NT2/D1 (cell line): ENCODE measurements at regions not wholly inside any gene's neighbourhood (a gene's known extent, or its start where the extent isn't known, plus 50 kb on each side); places are given as distances from the start of the nearest gene placed in this dataset.
A peak's percentile ranks its signal among the peaks of the same experiment; 100 is the strongest.

Experiments
- DNase-seq: peaks from one replicate; pipeline ENCODE4 v3.0.0-alpha.2; 2011; ENCODE audit warnings: low read depth, low spot score
- H3K27me3 ChIP-seq: 2 replicates; pipeline ENCODE4 v1.6.0; 2011; ENCODE audit warnings: mild to moderate bottlenecking; ENCODE audit not compliant: insufficient read length, insufficient read depth
- H3K36me3 ChIP-seq: 2 replicates; pipeline ENCODE4 v1.6.1; 2011; ENCODE audit warnings: mild to moderate bottlenecking, low read length, mixed read lengths; ENCODE audit not compliant: insufficient read depth, insufficient read length
- H3K4me1 ChIP-seq: 2 replicates; pipeline ENCODE4 v1.5.1; 2011; ENCODE audit not compliant: insufficient read depth, insufficient read length
- H3K4me3 ChIP-seq: 2 replicates; pipeline ENCODE4 v1.5.1; 2011; ENCODE audit warnings: low read depth; ENCODE audit not compliant: insufficient read length
- H3K9ac ChIP-seq: 2 replicates; pipeline ENCODE4 v1.6.0; 2011; ENCODE audit warnings: low read depth; ENCODE audit not compliant: insufficient read length
- H3K9me3 ChIP-seq: 2 replicates; pipeline ENCODE4 v1.5.1; 2011; ENCODE audit warnings: mild to moderate bottlenecking, low read length; ENCODE audit not compliant: insufficient read depth
- SUZ12 ChIP-seq: IDR thresholded peaks from 2 replicates; pipeline ENCODE4 v1.6.1; 2011; ENCODE audit not compliant: insufficient read length, insufficient read depth; ENCODE audit errors: extremely low read depth
- YY1 ChIP-seq: IDR thresholded peaks from 2 replicates; pipeline ENCODE4 v1.6.1; 2011; ENCODE audit not compliant: insufficient read length, insufficient read depth
- ZNF274 ChIP-seq: IDR thresholded peaks from 2 replicates; pipeline ENCODE4 v1.6.1; 2011; ENCODE audit warnings: mild to moderate bottlenecking, low read depth, low read length

DNA sequence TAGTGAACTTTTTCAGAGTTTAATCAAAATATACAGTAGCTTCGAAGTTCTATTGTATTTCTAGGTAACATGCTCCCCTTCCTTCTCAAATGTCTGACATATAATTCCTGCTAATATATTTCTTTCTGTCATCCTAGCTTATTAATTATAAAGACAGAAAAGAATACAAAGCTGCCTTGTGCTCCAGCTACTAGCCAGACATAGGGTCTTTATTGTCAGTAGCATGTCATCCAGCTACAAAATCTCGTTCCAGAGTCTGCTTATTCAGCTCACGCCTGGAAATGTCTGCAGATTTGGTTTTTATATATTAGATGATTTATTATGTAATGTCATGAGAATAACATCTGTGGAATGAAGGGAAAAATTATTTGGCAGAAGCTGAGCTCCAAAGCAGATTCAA, 1102.8 kb downstream of the BRINP3 start:
- no peak for TF ChIP-seq SUZ12
- no peak for TF ChIP-seq YY1
- no peak for TF ChIP-seq ZNF274
- Histone ChIP-seq H3K4me3 (no peak overlapping the region), H3K9ac (no peak overlapping the region), H3K4me1 (no peaks in the 10 kb centered on the region), H3K9me3 (no peaks in the 10 kb centered on the region), H3K36me3 (no peaks in the 10 kb centered on the region), H3K27me3 (no peaks in the 10 kb centered on the region)
- no peak for DNase-seq

DNA sequence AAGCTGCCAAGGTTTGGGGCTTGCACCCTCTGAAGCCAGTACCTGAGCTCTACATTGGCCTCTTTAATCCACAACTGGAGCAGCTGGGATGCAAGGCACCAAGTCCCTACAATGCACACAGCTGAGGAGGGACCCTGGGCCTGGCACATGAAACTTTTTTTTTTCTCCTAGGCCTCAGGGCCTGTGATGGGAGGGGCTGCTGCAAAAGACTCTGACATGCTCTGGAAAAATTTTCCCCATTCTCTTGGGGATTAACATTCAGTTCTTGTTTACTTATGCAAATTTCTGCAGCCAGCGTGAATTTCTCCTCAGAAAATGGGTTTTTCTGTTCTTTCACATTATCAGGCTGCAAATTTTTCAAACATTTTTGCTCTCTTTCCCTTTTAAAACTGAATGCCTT, 1072.2 kb downstream of the BRINP3 start:
- H3K4me3 ChIP-seq, result no peak overlapping the region
- TF ChIP-seq YY1, result no peak
- no peak for TF ChIP-seq ZNF274
- no peak for TF ChIP-seq SUZ12
- H3K36me3 ChIP-seq, result no peaks in the 10 kb centered on the region
- H3K27me3 ChIP-seq, result no peaks in the 10 kb centered on the region
- no peak overlapping the region for H3K9ac ChIP-seq
- peaks cover 2% of the 10 kb centered on the region for H3K4me1 ChIP-seq
- H3K9me3 ChIP-seq, result peaks cover 23% of the 10 kb centered on the region; the same call in 1 of the 2 replicates
- DNase-seq, result peak; percentile 35

DNA sequence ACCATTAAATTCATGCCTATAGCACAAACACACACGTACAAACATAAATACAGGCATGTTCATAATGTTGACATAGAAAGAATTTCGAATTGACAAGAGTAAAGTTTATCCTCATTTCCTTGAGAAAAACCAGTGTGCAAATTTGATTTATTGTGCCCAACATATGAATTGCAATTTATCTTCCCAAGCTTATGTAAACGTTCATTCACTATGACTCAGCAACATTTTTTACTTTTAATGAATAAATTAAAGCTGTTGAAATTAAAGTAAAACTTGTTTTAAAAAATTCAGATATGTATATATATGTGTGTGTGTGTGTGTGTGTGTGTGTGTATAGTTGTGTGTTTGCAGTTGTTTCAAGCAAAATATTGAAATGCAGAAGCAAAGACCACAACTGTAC, 1067.9 kb downstream of the BRINP3 start:
- no peak for DNase-seq
- no peak for TF ChIP-seq ZNF274
- TF ChIP-seq SUZ12, result no peak
- TF ChIP-seq YY1, result no peak
- Histone ChIP-seq H3K9ac (no peak overlapping the region), H3K4me1 (peaks cover 2% of the 10 kb centered on the region), H3K4me3 (no peak overlapping the region), H3K36me3 (no peaks in the 10 kb centered on the region), H3K27me3 (no peaks in the 10 kb centered on the region), H3K9me3 (peaks cover 16% of the 10 kb centered on the region; the same call in 1 of the 2 replicates)

DNA sequence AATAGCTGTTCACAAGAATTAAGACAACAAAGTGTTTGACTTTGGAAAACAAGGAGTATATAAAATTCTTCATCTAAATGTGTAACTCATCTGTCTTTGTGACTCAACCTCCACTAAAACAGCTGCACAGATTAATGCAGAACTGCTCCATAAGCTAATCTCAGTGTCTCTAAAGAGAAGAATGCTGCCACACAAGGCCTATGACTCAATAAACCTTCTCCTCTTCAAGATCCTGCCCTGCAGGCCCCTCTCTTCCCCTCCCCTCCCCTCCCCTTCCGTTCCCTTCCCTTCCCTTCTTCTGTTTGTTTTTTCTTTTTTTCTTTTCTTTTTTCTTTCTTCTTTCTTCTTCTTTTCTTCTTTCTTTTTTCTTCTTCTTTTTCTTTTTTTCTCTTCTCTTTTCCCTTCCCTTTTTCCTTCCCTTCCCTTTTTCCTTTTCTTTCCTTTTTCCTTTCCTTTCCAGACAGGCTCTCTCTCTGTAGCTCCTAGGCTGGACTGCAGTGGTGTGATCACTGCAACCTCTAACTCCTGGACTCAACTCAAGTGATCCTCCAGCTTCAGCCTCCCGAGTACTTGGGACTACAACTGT, 1052.8 kb downstream of the BRINP3 start:
- no peak for DNase-seq
- Histone ChIP-seq H3K4me3 (no peak overlapping the region), H3K9ac (no peak overlapping the region), H3K4me1 (no peaks in the 10 kb centered on the region), H3K9me3 (no peaks in the 10 kb centered on the region), H3K27me3 (no peaks in the 10 kb centered on the region), H3K36me3 (no peaks in the 10 kb centered on the region)
- TF ChIP-seq ZNF274 (no peak), YY1 (no peak), SUZ12 (no peak)

DNA sequence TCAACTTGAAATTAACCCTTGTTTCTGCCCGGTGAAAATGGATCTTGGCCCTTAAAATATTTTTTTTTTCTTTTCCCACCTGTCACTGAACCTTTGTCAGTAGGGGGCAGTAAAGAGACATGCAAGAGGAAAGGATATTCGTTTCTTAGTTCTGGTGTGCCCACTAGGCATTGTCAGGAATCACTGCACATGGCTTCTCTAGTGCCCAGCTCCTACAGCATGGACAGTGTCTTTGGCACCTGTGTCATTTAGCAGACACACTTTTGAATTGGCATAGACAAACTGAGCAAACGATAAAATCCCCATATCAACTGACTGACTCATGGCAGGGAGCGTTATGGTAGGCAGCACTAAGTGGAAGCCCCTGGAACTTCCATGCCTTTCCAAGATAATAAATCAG, 1048.1 kb downstream of the BRINP3 start:
- Histone ChIP-seq H3K9ac (no peak overlapping the region), H3K4me3 (no peak overlapping the region), H3K36me3 (no peaks in the 10 kb centered on the region), H3K4me1 (no peaks in the 10 kb centered on the region), H3K9me3 (no peaks in the 10 kb centered on the region), H3K27me3 (no peaks in the 10 kb centered on the region)
- no peak for TF ChIP-seq ZNF274
- no peak for TF ChIP-seq YY1
- no peak for TF ChIP-seq SUZ12
- DNase-seq, result peak; percentile 78

DNA sequence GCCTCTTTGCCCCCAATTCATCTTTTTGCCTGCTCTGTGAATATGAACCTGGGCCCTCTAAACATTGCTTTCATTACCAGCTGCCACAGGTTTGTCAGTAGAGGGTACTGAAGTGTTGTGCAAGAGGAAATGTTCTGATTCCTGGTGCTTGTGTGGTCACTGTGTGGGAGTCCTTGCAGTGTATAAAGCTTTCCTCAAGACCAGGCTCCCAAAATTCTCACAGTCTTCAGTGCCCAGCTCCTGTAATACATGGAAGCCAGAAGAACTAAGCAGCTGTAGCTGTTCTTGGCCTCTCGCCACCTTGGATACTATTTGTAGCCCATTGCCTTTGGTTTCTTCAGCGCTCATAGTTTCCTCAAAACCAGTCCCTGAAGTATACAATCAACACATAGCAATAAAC, 1046.2 kb downstream of the BRINP3 start:
- Histone ChIP-seq H3K36me3 (no peaks in the 10 kb centered on the region), H3K4me3 (no peak overlapping the region), H3K9ac (no peak overlapping the region), H3K4me1 (no peaks in the 10 kb centered on the region), H3K27me3 (no peaks in the 10 kb centered on the region), H3K9me3 (no peaks in the 10 kb centered on the region)
- no peak for DNase-seq
- TF ChIP-seq ZNF274 (no peak), YY1 (no peak), SUZ12 (no peak)

DNA sequence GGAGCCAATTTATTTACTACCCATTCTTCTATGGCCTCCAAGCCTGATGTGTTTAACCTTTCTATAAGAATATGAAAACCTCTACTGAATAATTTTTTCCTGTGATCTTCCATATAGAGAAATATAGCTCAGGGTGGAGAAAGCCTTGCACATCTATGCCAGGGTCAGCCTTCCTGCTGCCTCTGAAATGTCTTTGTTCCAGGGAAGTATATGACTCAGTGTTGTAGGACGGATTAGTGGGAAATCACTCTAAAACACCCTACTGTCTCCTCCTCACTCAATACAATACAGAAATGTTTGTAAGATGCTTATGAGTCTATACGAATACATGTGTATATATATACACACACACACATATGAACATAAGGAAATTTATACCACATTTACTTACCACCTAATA, 1044.9 kb downstream of the BRINP3 start:
- no peaks in the 10 kb centered on the region for H3K27me3 ChIP-seq
- DNase-seq, result no peak
- H3K9ac ChIP-seq, result no peak overlapping the region
- no peaks in the 10 kb centered on the region for H3K36me3 ChIP-seq
- no peaks in the 10 kb centered on the region for H3K9me3 ChIP-seq
- TF ChIP-seq SUZ12 (no peak), ZNF274 (no peak), YY1 (no peak)
- no peak overlapping the region for H3K4me3 ChIP-seq
- H3K4me1 ChIP-seq, result no peaks in the 10 kb centered on the region
